ENCODE measurements at regions not wholly inside any gene's neighbourhood (a gene's known extent, or its start where the extent isn't known, plus 50 kb on each side); places are given as distances from the start of the nearest gene placed in this dataset.

- no peak for ATAC-seq
- no peak for DNase-seq (ENCODE audit: low spot score)
- intact Hi-C loops (cut with DNase I) = no loop called here
Observed at GRCh38 chr4:180680305-180680704, 1562.9 kb upstream of the TENM3 start.

- DNase-seq (ENCODE audit: low spot score) (no peak), ATAC-seq (no peak)
- intact Hi-C loops (cut with DNase I) = no loop called here
Observed at GRCh38 chr4:180682776-180683175, 1560.4 kb upstream of the TENM3 start.

- no peak for DNase-seq (ENCODE audit: low spot score)
- intact Hi-C loops (cut with DNase I) = no loop called here
- no peak for ATAC-seq
Observed at GRCh38 chr4:180683186-180683585, 1560.0 kb upstream of the TENM3 start.

GRCh38 chr4:180688480-180688879, 1554.7 kb upstream of the TENM3 start:
- DNase-seq (ENCODE audit: low spot score) (no peak), ATAC-seq (no peak)
- intact Hi-C loops (cut with DNase I) = no loop called here

- DNase-seq (ENCODE audit: low spot score) = no peak
- intact Hi-C loops (cut with DNase I) = no loop called here
- no peak for ATAC-seq
Observed at GRCh38 chr4:180694875-180695274, 1548.3 kb upstream of the TENM3 start.

GRCh38 chr4:180695851-180696250, 1547.4 kb upstream of the TENM3 start:
- intact Hi-C loops (cut with DNase I) = no loop called here
- DNase-seq (ENCODE audit: low spot score) = no peak
- ATAC-seq = no peak

- DNase-seq (ENCODE audit: low spot score) (no peak), ATAC-seq (no peak)
- intact Hi-C loops (cut with DNase I) = no loop called here
Observed at GRCh38 chr4:180696460-180697092, 1546.6 kb upstream of the TENM3 start.

GRCh38 chr4:180698550-180699195, 1544.5 kb upstream of the TENM3 start:
- intact Hi-C loops (cut with DNase I) = no loop called here
- no peak for ATAC-seq
- DNase-seq (ENCODE audit: low spot score) = no peak

GRCh38 chr4:180706766-180707165, 1536.4 kb upstream of the TENM3 start:
- DNase-seq (ENCODE audit: low spot score) (no peak), ATAC-seq (no peak)
- intact Hi-C loops (cut with DNase I) = no loop called here

- ATAC-seq (no peak), DNase-seq (ENCODE audit: low spot score) (no peak)
- intact Hi-C loops (cut with DNase I) = no loop called here
Observed at GRCh38 chr4:180710628-180711337, 1532.4 kb upstream of the TENM3 start.

- ATAC-seq = no peak
- intact Hi-C loops (cut with DNase I) = no loop called here
- DNase-seq (ENCODE audit: low spot score) = no peak
Observed at GRCh38 chr4:180717451-180718033, 1525.7 kb upstream of the TENM3 start.

GRCh38 chr4:180721356-180721755, 1521.8 kb upstream of the TENM3 start:
- intact Hi-C loops (cut with DNase I) = loop anchor here (5.0 kb wide), 1 partner anchor 1409 kb away; no protein-coding TSS in a partner anchor
- no peak for DNase-seq (ENCODE audit: low spot score)
- ATAC-seq = no peak

GRCh38 chr4:180726611-180727010, 1516.6 kb upstream of the TENM3 start:
- intact Hi-C loops (cut with DNase I) = no loop called here
- ATAC-seq = no peak

GRCh38 chr4:180727478-180727877, 1515.7 kb upstream of the TENM3 start:
- intact Hi-C loops (cut with DNase I) = no loop called here
- ATAC-seq (no peak), DNase-seq (ENCODE audit: low spot score) (no peak)

More at GRCh38 chr4:180726611-180727010, 1516.6 kb upstream of the TENM3 start:
- DNase-seq (ENCODE audit: low spot score) = no peak

GRCh38 chr4:180734753-180735432, 1508.3 kb upstream of the TENM3 start:
- intact Hi-C loops (cut with DNase I) = no loop called here
- no peak for DNase-seq (ENCODE audit: low spot score)
- ATAC-seq = no peak

- intact Hi-C loops (cut with DNase I) = no loop called here
- ATAC-seq = no peak
- DNase-seq (ENCODE audit: low spot score) = no peak
Observed at GRCh38 chr4:180741703-180742102, 1501.5 kb upstream of the TENM3 start.

GRCh38 chr4:180745019-180745418, 1498.2 kb upstream of the TENM3 start:
- intact Hi-C loops (cut with DNase I) = no loop called here
- ATAC-seq (no peak), DNase-seq (ENCODE audit: low spot score) (no peak)

- intact Hi-C loops (cut with DNase I) = no loop called here
- DNase-seq (ENCODE audit: low spot score) = no peak
- ATAC-seq = no peak
Observed at GRCh38 chr4:180751009-180751408, 1492.2 kb upstream of the TENM3 start.

- ATAC-seq = no peak
- intact Hi-C loops (cut with DNase I) = no loop called here
- DNase-seq (ENCODE audit: low spot score) = no peak
Observed at GRCh38 chr4:180757927-180758326, 1485.3 kb upstream of the TENM3 start.
